GM23338 (cell line): ENCODE measurements at regions not wholly inside any gene's neighbourhood (a gene's known extent, or its start where the extent isn't known, plus 50 kb on each side); places are given as distances from the start of the nearest gene placed in this dataset.

Experiments used
- CREB1 ChIP-seq: fragments of 250-450 bp; sonication (Bioruptor Pico); IDR thresholded peaks from 2 replicates; pipeline ENCODE4 v1.5.0; 2020; ENCODE audit warnings: low read depth, mild to moderate bottlenecking, moderate library complexity
- EZH2 ChIP-seq: fragments of 200-600 bp; sonication (generic); IDR thresholded peaks from one replicate; pipeline ENCODE4 v1.8.0; 2017; ENCODE audit warnings: antibody characterized with exemption, mild to moderate bottlenecking, low read depth; ENCODE audit not compliant: unreplicated experiment
- EZH2phosphoT487 ChIP-seq: fragments of 200-600 bp; sonication (generic); IDR thresholded peaks from one replicate; pipeline ENCODE4 v1.8.1; 2018; ENCODE audit warnings: antibody characterized with exemption; ENCODE audit not compliant: unreplicated experiment
- JUNB ChIP-seq: IDR thresholded peaks from one replicate; pipeline ENCODE4 v1.6.1; 2016; ENCODE audit warnings: antibody characterized with exemption; ENCODE audit not compliant: unreplicated experiment
- POLR2AphosphoS5 ChIP-seq: IDR thresholded peaks from 2 replicates; pipeline ENCODE4 v1.6.1; 2016; ENCODE audit warnings: antibody characterized with exemption, low read depth
- STAT1 ChIP-seq: IDR thresholded peaks from one replicate; pipeline ENCODE4 v1.6.1; 2016; ENCODE audit warnings: antibody characterized with exemption; ENCODE audit not compliant: unreplicated experiment
- TF ChIP-seq, protein P1 (sequence below), 2 experiments: fragments of 200-600 bp in 1 of 2; sonication (generic) in 1 of 2; conservative IDR thresholded peaks; 2 replicates each; pipeline versions ENCODE4 v1.5.1 to v1.6.1; 2016 to 2017; ENCODE audit warnings: antibody characterized with exemption in 2 of 2, low read depth in 2 of 2, mild to moderate bottlenecking in 2 of 2, moderate library complexity in 1 of 2
- TF ChIP-seq, protein P2 (sequence below): IDR thresholded peaks from one replicate; pipeline ENCODE4 v1.6.1; 2018; ENCODE audit warnings: antibody characterized with exemption; ENCODE audit not compliant: unreplicated experiment
- TF ChIP-seq, protein P3 (sequence below): fragments of 250-450 bp; sonication (Bioruptor Pico); IDR thresholded peaks from 2 replicates; pipeline ENCODE4 v1.5.0; 2020; ENCODE audit warnings: mild to moderate bottlenecking, moderate library complexity
- TF ChIP-seq, protein P4 (sequence below): IDR thresholded peaks from 2 replicates; pipeline ENCODE4 v1.6.1; 2016; ENCODE audit warnings: antibody characterized with exemption

DNA sequence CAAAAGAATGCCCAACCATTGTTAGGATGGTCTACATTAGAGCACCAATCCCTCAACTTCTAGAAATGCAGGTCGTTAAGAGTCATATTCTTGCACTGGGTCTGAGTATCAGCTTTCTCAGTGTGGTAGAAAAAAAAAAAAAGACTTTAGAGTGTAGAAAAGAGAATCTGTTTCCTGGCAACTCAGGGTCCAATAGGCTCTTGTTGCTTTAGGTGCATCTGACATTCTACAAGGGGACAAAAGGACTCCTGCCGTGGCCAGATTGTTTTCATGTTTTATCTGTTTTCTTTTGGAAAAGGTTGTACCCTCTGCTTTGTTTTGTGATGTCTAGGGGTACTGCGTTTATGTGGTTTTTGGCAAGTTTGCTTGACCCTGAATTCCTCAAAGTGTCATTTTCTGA lies 105.4 kb upstream of the KCNK2 start:
- TF ChIP-seq POLR2AphosphoS5 (no peak), EZH2phosphoT487 (no peak), EZH2 (no peak), CREB1 (CRISPR knock-in tag) (no peak), JUNB (no peak), STAT1 (no peak)
- TF ChIP-seq, protein P1, sequence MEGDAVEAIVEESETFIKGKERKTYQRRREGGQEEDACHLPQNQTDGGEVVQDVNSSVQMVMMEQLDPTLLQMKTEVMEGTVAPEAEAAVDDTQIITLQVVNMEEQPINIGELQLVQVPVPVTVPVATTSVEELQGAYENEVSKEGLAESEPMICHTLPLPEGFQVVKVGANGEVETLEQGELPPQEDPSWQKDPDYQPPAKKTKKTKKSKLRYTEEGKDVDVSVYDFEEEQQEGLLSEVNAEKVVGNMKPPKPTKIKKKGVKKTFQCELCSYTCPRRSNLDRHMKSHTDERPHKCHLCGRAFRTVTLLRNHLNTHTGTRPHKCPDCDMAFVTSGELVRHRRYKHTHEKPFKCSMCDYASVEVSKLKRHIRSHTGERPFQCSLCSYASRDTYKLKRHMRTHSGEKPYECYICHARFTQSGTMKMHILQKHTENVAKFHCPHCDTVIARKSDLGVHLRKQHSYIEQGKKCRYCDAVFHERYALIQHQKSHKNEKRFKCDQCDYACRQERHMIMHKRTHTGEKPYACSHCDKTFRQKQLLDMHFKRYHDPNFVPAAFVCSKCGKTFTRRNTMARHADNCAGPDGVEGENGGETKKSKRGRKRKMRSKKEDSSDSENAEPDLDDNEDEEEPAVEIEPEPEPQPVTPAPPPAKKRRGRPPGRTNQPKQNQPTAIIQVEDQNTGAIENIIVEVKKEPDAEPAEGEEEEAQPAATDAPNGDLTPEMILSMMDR (conservative IDR thresholded peaks at IDR 0.05; ENCODE audit: low read depth in 2 of 2) = no peak
- TF ChIP-seq, protein P2, sequence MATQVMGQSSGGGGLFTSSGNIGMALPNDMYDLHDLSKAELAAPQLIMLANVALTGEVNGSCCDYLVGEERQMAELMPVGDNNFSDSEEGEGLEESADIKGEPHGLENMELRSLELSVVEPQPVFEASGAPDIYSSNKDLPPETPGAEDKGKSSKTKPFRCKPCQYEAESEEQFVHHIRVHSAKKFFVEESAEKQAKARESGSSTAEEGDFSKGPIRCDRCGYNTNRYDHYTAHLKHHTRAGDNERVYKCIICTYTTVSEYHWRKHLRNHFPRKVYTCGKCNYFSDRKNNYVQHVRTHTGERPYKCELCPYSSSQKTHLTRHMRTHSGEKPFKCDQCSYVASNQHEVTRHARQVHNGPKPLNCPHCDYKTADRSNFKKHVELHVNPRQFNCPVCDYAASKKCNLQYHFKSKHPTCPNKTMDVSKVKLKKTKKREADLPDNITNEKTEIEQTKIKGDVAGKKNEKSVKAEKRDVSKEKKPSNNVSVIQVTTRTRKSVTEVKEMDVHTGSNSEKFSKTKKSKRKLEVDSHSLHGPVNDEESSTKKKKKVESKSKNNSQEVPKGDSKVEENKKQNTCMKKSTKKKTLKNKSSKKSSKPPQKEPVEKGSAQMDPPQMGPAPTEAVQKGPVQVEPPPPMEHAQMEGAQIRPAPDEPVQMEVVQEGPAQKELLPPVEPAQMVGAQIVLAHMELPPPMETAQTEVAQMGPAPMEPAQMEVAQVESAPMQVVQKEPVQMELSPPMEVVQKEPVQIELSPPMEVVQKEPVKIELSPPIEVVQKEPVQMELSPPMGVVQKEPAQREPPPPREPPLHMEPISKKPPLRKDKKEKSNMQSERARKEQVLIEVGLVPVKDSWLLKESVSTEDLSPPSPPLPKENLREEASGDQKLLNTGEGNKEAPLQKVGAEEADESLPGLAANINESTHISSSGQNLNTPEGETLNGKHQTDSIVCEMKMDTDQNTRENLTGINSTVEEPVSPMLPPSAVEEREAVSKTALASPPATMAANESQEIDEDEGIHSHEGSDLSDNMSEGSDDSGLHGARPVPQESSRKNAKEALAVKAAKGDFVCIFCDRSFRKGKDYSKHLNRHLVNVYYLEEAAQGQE = no peak
- TF ChIP-seq, protein P3, sequence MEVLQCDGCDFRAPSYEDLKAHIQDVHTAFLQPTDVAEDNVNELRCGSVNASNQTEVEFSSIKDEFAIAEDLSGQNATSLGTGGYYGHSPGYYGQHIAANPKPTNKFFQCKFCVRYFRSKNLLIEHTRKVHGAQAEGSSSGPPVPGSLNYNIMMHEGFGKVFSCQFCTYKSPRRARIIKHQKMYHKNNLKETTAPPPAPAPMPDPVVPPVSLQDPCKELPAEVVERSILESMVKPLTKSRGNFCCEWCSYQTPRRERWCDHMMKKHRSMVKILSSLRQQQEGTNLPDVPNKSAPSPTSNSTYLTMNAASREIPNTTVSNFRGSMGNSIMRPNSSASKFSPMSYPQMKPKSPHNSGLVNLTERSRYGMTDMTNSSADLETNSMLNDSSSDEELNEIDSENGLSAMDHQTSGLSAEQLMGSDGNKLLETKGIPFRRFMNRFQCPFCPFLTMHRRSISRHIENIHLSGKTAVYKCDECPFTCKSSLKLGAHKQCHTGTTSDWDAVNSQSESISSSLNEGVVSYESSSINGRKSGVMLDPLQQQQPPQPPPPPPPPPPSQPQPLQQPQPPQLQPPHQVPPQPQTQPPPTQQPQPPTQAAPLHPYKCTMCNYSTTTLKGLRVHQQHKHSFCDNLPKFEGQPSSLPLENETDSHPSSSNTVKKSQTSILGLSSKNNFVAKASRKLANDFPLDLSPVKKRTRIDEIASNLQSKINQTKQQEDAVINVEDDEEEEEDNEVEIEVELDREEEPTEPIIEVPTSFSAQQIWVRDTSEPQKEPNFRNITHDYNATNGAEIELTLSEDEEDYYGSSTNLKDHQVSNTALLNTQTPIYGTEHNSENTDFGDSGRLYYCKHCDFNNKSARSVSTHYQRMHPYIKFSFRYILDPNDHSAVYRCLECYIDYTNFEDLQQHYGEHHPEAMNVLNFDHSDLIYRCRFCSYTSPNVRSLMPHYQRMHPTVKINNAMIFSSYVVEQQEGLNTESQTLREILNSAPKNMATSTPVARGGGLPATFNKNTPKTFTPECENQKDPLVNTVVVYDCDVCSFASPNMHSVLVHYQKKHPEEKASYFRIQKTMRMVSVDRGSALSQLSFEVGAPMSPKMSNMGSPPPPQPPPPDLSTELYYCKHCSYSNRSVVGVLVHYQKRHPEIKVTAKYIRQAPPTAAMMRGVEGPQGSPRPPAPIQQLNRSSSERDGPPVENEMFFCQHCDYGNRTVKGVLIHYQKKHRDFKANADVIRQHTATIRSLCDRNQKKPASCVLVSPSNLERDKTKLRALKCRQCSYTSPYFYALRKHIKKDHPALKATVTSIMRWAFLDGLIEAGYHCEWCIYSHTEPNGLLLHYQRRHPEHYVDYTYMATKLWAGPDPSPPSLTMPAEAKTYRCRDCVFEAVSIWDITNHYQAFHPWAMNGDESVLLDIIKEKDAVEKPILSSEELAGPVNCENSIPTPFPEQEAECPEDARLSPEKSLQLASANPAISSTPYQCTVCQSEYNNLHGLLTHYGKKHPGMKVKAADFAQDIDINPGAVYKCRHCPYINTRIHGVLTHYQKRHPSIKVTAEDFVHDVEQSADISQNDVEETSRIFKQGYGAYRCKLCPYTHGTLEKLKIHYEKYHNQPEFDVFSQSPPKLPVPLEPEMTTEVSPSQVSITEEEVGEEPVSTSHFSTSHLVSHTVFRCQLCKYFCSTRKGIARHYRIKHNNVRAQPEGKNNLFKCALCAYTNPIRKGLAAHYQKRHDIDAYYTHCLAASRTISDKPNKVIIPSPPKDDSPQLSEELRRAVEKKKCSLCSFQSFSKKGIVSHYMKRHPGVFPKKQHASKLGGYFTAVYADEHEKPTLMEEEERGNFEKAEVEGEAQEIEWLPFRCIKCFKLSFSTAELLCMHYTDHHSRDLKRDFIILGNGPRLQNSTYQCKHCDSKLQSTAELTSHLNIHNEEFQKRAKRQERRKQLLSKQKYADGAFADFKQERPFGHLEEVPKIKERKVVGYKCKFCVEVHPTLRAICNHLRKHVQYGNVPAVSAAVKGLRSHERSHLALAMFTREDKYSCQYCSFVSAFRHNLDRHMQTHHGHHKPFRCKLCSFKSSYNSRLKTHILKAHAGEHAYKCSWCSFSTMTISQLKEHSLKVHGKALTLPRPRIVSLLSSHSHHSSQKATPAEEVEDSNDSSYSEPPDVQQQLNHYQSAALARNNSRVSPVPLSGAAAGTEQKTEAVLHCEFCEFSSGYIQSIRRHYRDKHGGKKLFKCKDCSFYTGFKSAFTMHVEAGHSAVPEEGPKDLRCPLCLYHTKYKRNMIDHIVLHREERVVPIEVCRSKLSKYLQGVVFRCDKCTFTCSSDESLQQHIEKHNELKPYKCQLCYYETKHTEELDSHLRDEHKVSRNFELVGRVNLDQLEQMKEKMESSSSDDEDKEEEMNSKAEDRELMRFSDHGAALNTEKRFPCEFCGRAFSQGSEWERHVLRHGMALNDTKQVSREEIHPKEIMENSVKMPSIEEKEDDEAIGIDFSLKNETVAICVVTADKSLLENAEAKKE (CRISPR knock-in tag) = no peak
- TF ChIP-seq, protein P4, sequence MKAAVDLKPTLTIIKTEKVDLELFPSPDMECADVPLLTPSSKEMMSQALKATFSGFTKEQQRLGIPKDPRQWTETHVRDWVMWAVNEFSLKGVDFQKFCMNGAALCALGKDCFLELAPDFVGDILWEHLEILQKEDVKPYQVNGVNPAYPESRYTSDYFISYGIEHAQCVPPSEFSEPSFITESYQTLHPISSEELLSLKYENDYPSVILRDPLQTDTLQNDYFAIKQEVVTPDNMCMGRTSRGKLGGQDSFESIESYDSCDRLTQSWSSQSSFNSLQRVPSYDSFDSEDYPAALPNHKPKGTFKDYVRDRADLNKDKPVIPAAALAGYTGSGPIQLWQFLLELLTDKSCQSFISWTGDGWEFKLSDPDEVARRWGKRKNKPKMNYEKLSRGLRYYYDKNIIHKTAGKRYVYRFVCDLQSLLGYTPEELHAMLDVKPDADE = no peak
